GM18951 (cell line): ENCODE measurements at regions not wholly inside any gene's neighbourhood (a gene's known extent, or its start where the extent isn't known, plus 50 kb on each side); places are given as distances from the start of the nearest gene placed in this dataset.

Experiments
- POLR2A ChIP-seq: IDR thresholded peaks from 4 replicates; pipeline ENCODE4 v1.6.1; 2011; ENCODE audit warnings: mild to moderate bottlenecking; ENCODE audit not compliant: insufficient read length, insufficient read depth; ENCODE audit errors: extremely low read depth
- in situ Hi-C: fragments of 300-500 bp; cut with MboI; formaldehyde crosslinking; loops from one replicate; pipeline ENCODE4 v1.12.0; 2022; ENCODE audit warnings: low sequenced_read_pairs, mixed read lengths, inconsistent platforms; ENCODE audit not compliant: unreplicated experiment

DNA sequence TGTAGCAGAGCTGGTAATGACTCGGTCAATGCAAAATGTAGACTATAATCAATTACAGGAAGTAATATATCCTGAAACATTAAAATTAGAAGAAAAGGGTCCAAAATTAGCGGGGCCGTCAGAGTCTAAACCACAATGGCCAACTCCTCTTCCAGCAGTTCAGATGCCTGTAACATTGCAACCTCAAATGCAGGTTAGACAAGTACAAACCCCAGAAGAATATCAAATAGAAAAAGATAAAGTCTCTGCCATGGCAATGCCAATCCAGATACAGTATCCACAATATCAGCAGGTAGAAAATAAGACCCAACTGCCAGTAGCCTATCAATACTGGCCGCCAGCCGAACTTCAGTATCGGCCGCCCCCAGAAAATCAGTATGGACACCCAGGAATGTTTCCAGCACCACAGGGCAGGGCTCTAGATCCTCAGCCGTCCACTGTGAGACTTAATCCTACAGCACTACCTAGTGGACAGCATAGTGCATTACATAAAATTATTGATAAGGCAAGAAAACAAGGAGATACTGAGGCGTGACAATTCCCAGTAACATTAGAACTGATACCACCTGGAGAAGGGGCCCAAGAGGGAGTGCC lies 158.4 kb downstream of the GPX5 start:
- no peak for TF ChIP-seq POLR2A
- in situ Hi-C loops: loop anchor here (10.0 to 25.0 kb wide), 2 partner anchors 331 to 903 kb away; partner anchors contain the start of gene OR2H2

- in situ Hi-C loops: loop anchor here (10.0 to 25.0 kb wide), 2 partner anchors 329 to 901 kb away; partner anchors contain the start of gene OR2H2
Observed at GRCh38 chr6:28685960-28686359, 160.3 kb downstream of the GPX5 start.

DNA sequence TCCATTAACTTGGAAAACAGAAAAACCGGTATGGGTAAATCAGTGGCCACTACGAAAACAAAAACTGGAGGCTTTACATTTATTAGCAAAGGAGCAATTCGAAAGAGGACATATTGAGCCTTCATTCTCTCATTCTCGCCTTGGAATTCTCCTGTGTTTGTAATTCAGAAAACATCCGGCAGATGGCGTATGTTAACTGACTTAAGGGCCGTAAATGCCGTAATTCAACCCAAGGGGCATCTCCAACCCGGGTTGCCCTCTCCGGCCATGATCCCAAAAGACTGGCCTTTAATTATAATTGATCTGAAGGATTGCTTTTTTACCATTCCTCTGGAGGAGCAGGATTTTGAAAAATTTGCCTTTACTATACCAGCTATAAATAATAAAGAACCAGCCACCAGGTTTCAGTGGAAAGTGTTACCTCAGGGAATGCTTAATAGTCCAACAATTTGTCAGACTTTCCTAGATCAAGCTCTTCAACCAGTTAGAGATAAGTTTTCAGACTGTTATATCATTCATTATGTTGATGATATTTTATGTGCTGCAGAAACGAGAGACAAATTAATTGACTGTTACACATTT lies 160.9 kb downstream of the GPX5 start:
- in situ Hi-C loops: loop anchor here (10.0 to 25.0 kb wide), 2 partner anchors 328 to 901 kb away; partner anchors contain the start of gene OR2H2

- in situ Hi-C loops: loop anchor here (10.0 to 25.0 kb wide), 2 partner anchors 327 to 900 kb away; partner anchors contain the start of gene OR2H2
Observed at GRCh38 chr6:28687309-28687981, 161.8 kb downstream of the GPX5 start.

GRCh38 chr6:28691991-28692390 lies 166.3 kb downstream of the GPX5 start:
- in situ Hi-C loops: loop anchor here (25.0 kb wide), 1 partner anchor 895 kb away; the partner anchor contains the start of gene OR2H2

- in situ Hi-C loops: loop anchor here (25.0 kb wide), 1 partner anchor 894 kb away; the partner anchor contains the start of gene OR2H2
- no peak for TF ChIP-seq POLR2A
Observed at GRCh38 chr6:28693033-28693750, 167.5 kb downstream of the GPX5 start.

DNA sequence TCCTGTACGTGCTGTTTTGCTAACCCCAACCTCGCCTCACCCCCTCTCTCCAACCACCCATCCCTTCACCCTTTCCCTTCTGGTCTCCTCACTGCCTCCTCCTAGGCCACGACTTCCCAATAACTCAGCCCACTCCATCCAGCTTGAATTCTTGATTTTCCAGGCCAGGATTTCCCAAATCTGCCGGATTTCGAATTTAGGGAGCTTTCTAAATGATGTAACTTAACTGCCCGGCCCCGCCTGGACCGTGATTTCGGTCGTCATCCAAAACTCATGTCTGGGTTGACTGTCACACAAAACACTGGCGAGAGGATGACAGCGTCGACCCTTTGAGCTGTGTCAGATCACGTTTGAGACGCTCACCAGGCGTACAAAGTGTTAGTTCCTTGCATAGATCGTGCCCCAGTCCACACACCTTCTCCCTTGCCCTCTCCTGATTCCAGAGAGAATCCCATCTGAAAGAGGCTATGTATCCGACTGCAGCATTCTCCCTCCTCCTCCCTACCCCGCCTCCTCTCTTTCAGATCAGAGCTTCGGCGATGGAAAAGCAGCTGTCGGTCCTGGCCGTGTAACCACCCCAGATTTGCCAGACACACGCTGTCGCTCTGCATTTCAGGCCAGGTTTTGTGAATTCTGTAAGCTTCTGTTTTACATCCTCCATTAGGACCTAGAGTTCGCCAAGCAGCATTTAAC lies 168.2 kb downstream of the GPX5 start:
- in situ Hi-C loops: loop anchor here (25.0 kb wide), 1 partner anchor 893 kb away; the partner anchor contains the start of gene OR2H2
- TF ChIP-seq POLR2A: no peak

DNA sequence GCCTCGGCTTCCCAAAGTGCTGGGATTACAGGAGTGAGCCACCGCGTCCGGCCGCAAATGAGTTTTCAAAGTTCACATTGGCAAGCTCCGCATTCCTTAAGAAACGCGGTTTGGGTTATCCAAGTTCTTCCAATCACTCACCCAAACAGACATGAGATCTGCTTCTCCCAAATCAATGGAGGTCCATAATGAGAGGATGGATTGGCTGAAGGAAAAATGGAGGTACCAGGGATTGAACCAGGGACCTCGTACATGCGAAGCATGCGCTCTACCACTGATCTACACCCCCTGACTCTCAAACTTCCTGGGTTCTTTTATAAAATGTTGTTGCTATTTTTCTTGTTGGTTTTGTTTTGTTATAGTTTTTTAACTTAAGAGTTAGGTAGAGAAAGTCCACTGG lies 170.0 kb downstream of the GPX5 start:
- in situ Hi-C loops: loop anchor here (25.0 kb wide), 1 partner anchor 892 kb away; the partner anchor contains the start of gene OR2H2
- TF ChIP-seq POLR2A: no peak

DNA sequence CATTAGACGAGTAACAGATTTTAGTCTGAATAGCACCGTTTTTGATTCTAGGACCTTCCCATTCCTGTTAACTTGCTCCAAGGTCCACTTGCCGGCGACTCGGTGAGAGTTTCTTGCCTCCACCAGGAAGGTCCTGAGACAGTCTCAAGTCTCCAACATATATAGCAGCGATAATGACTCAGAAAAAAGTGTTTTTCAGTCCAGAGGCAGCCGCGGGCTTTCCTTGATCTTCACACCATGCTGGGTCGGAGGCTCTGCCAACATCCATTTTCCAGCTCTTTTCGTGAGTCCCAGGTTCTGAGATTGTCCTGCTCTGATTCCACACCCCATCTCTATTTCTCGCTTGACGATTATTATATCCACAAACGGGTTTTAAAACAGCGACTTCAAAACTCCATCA lies 170.5 kb downstream of the GPX5 start:
- in situ Hi-C loops: loop anchor here (25.0 kb wide), 1 partner anchor 891 kb away; the partner anchor contains the start of gene OR2H2
- TF ChIP-seq POLR2A: no peak

GRCh38 chr6:28696682-28697081 lies 171.0 kb downstream of the GPX5 start:
- in situ Hi-C loops: loop anchor here (25.0 kb wide), 1 partner anchor 891 kb away; the partner anchor contains the start of gene OR2H2
- TF ChIP-seq POLR2A: no peak

DNA sequence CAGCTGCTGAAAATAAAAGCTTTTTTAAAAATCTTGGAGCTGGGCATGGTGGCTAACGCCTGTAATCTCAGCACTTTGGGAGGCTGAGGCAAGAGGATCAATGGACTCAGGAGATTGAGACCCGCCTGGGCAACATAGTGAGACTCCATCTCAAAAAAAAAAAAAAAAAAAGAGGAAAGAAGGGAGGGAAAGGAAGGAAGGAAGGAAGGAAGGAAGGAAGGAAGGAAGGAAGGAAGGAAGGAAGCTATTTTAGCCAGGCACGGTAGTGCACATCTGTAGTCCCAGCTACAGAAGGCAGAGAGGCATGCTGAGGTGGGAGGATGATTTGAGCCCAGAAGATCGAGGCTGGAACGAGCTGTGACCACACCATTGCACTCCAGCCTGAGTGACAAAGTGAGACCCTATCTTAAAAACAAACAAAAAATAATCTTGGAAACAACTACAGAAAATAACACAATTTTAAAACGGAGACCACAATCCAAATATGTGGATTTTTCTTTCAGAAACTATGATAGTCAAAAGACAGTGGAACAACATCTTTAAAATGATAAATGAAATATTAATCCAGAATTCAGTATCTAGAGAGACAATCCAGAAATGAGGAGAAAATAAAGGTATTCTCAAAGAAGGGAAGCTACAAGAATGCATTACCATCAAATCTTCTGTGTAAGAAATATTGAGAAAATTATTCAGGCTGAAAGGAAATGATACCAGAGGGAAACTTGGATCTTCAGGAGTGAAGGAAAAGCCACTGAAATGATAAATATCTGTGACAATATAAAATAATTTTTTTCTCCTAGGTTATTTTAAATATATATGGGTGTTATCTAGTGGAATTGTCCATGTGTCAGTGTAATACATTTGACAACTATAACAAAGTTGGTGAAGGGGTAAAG lies 182.0 kb downstream of the GPX5 start:
- in situ Hi-C loops: no loop called here
- TF ChIP-seq POLR2A: no peak

- in situ Hi-C loops: no loop called here
- TF ChIP-seq POLR2A: no peak
Observed at GRCh38 chr6:28709478-28710349, 184.0 kb downstream of the GPX5 start.
